Chondrocyte (in vitro differentiated cells): ENCODE measurements at regions not wholly inside any gene's neighbourhood (a gene's known extent, or its start where the extent isn't known, plus 50 kb on each side); places are given as distances from the start of the nearest gene placed in this dataset.

Experiments
- DNase-seq: peaks from one replicate; pipeline ENCODE4 v3.0.0; 2021; ENCODE audit warnings: mixed read lengths, low spot score
- H3K27ac Mint-ChIP-seq: one replicate; pipeline ENCODE4 v1.8.0; 2021; ENCODE audit warnings: mild to moderate bottlenecking, moderate library complexity, mixed read lengths; ENCODE audit not compliant: unreplicated experiment
- H3K27me3 Mint-ChIP-seq: 2 replicates; pipeline ENCODE4 v1.8.0; 2021; ENCODE audit warnings: low read depth, mixed read lengths
- H3K36me3 Mint-ChIP-seq: 2 replicates; pipeline ENCODE4 v1.8.0; 2021; ENCODE audit warnings: low read depth, mixed read lengths
- H3K4me1 Mint-ChIP-seq: 2 replicates; pipeline ENCODE4 v1.8.0; 2021; ENCODE audit warnings: low read depth, mild to moderate bottlenecking, mixed read lengths
- H3K4me3 Mint-ChIP-seq: one replicate; pipeline ENCODE4 v1.8.0; 2021; ENCODE audit warnings: mild to moderate bottlenecking, moderate library complexity, mixed read lengths; ENCODE audit not compliant: unreplicated experiment
- H3K9me3 Mint-ChIP-seq: 2 replicates; pipeline ENCODE4 v1.8.0; 2021; ENCODE audit warnings: low read depth, mixed read lengths
- CTCF ChIP-seq: fragments of 200-600 bp; sonication (generic); IDR thresholded peaks from 2 replicates; pipeline ENCODE4 v1.5.0; 2021; ENCODE audit warnings: antibody characterized with exemption, mild to moderate bottlenecking, moderate library complexity

DNA sequence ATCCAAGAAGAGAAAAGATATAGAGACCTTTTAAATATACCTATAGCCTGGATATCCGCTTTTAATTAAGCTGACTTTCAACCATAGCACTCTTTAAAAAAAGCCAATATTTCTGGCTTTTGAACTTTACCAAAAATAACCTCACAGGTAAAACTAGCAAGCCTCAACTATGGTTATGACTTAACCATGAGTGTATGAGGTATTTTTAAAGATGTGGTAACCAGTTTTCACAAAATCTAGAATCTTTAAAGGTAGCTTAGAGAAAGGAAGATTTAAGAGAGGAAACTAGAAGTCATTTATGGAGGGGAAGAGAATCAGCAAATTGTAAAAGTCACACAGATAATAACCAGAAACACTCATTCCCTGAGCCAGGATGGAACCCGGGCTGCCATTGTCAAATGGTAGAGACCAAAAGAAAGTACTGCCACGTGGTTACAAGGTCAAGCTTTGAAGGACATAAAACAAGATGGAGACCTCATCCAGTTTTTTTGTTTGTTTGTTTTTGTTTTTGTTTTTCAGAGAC lies 288.4 kb upstream of the RGS18 start:
- H3K27ac Mint-ChIP-seq = no peak overlapping the region
- no peaks in the 10 kb centered on the region for H3K36me3 Mint-ChIP-seq
- no peaks in the 10 kb centered on the region for H3K27me3 Mint-ChIP-seq
- no peaks in the 10 kb centered on the region for H3K9me3 Mint-ChIP-seq
- no peak overlapping the region for H3K4me3 Mint-ChIP-seq
- no peak for TF ChIP-seq CTCF
- no peak for DNase-seq
- H3K4me1 Mint-ChIP-seq = no peaks in the 10 kb centered on the region

DNA sequence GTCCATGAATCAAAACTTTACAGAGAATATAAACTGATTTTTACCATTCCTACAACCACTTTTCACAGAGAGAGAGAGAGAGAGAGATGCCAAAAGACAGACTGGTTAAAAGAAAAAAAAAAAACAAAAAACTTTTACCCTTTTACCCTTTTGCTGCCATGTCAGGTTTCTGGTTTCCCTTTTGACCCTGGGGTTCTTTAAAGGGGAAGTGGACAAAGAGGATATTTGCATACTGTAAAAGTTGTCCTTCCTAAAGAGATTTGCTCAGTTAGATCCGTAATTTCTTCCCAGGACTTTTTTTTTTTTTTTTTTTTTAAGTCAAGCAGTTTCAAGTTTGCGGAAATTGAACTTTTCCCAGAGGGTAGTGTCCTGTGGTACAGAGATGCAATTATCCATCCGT lies 287.8 kb upstream of the RGS18 start:
- no peak for TF ChIP-seq CTCF
- Mint-ChIP-seq H3K36me3 (no peaks in the 10 kb centered on the region), H3K27me3 (no peaks in the 10 kb centered on the region), H3K27ac (no peak overlapping the region), H3K4me1 (no peaks in the 10 kb centered on the region), H3K4me3 (no peak overlapping the region), H3K9me3 (no peaks in the 10 kb centered on the region)
- no peak for DNase-seq

- Mint-ChIP-seq H3K27ac (no peak overlapping the region), H3K27me3 (no peaks in the 10 kb centered on the region), H3K9me3 (no peaks in the 10 kb centered on the region), H3K36me3 (no peaks in the 10 kb centered on the region), H3K4me3 (no peak overlapping the region), H3K4me1 (no peaks in the 10 kb centered on the region)
- DNase-seq = no peak
- TF ChIP-seq CTCF = no peak
Observed at GRCh38 chr1:191875994-191876393, 282.3 kb upstream of the RGS18 start.

DNA sequence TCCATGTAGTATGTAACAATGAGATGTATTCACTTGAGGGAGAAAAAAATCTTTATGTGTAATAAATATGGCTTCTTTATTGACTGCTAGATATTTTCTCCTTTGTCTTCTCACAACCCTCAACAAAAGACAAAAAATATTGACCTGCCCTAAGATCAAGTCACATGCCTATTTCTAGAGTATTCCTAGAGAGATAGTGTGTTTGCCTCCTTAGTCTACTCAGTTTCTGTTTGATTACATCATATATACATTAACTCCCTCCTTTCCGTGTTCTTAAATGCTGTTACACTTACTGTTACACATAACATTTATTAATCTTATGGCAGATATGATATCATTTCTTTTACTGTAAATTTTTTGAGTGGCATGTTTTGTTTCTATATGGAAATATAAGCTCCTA lies 281.6 kb upstream of the RGS18 start:
- Mint-ChIP-seq H3K36me3 (no peaks in the 10 kb centered on the region), H3K4me1 (no peaks in the 10 kb centered on the region), H3K4me3 (no peak overlapping the region), H3K9me3 (no peaks in the 10 kb centered on the region), H3K27me3 (no peaks in the 10 kb centered on the region), H3K27ac (no peak overlapping the region)
- no peak for TF ChIP-seq CTCF
- no peak for DNase-seq

DNA sequence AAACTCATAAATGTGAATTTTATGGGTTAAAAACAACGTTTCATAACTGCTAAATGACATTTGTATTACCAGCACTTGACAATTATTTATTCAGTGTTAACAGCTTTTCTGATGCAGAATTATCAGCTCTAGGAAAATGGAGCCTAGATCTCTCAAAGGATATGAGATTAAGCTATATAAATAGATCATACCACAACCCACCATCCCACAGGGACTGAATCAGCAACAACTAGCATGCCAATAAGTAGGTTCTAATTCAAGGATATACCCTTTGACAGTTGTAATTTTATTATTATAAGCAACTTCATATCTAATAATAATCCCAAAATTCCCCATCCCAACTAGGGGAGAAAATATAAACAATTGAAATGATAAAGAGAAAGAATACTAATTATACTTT lies 275.4 kb upstream of the RGS18 start:
- H3K9me3 Mint-ChIP-seq = no peaks in the 10 kb centered on the region
- DNase-seq = no peak
- H3K4me3 Mint-ChIP-seq = no peak overlapping the region
- no peak overlapping the region for H3K27ac Mint-ChIP-seq
- H3K27me3 Mint-ChIP-seq = peaks cover 3% of the 10 kb centered on the region
- H3K36me3 Mint-ChIP-seq = no peaks in the 10 kb centered on the region
- TF ChIP-seq CTCF = no peak
- H3K4me1 Mint-ChIP-seq = no peaks in the 10 kb centered on the region
